ENCODE measurements at regions not wholly inside any gene's neighbourhood (a gene's known extent, or its start where the extent isn't known, plus 50 kb on each side); places are given as distances from the start of the nearest gene placed in this dataset.

- TF ChIP-seq ZBTB49 (CRISPR knock-in tag; IDR thresholded peaks at IDR 0.05; ENCODE audit: borderline replicate concordance) (no peak), FOXJ3 (CRISPR knock-in tag; IDR thresholded peaks at IDR 0.05; ENCODE audit: borderline replicate concordance) (peak; percentile 99), SNAPC2 (CRISPR knock-in tag; IDR thresholded peaks at IDR 0.05) (no peak), RCOR2 (CRISPR knock-in tag; IDR thresholded peaks at IDR 0.05) (peak; percentile 97), NR2F1 (CRISPR knock-in tag; IDR thresholded peaks at IDR 0.05) (peak; percentile 67 to 78), RBFOX2 (IDR thresholded peaks at IDR 0.05; ENCODE audit: low read depth, low read length) (no peak), CHCHD3 (CRISPR knock-in tag; IDR thresholded peaks at IDR 0.05) (no peak), ZNF20 (CRISPR knock-in tag; IDR thresholded peaks at IDR 0.05) (no peak), HOXD1 (CRISPR knock-in tag; IDR thresholded peaks at IDR 0.05) (peak; percentile 85), HNRNPL (IDR thresholded peaks at IDR 0.05; ENCODE audit: low read depth, low read length) (no peak), FOXA1 (IDR thresholded peaks at IDR 0.05) (no peak), FOXA1 (CRISPR knock-in tag; IDR thresholded peaks at IDR 0.05) (peak; percentile 86), MNT (IDR thresholded peaks at IDR 0.05) (no peak), CENPBD1 (CRISPR knock-in tag; IDR thresholded peaks at IDR 0.05; ENCODE audit: borderline replicate concordance, low read depth) (no peak), NR2C2 (CRISPR knock-in tag; IDR thresholded peaks at IDR 0.05; ENCODE audit: borderline replicate concordance) (peak; percentile 85), ZNF709 (CRISPR knock-in tag; IDR thresholded peaks at IDR 0.05) (no peak), ZSCAN5A (CRISPR knock-in tag; IDR thresholded peaks at IDR 0.05; ENCODE audit: borderline replicate concordance) (peak; percentile 57; the same call in 1 of the 2 replicates), HNF1B (CRISPR knock-in tag; IDR thresholded peaks at IDR 0.05) (peak; percentile 27; the same call in 1 of the 2 replicates), TFDP2 (CRISPR knock-in tag; IDR thresholded peaks at IDR 0.05) (0 out of 2 replicates have a peak, but pooled peaks have one; percentile 30)
Observed at GRCh38 chr5:143554918-143555477, 151.5 kb upstream of the NR3C1 start (continued).

Measured in HepG2 (cell line).